ENCODE measurements at regions not wholly inside any gene's neighbourhood (a gene's known extent, or its start where the extent isn't known, plus 50 kb on each side); places are given as distances from the start of the nearest gene placed in this dataset.

DNA sequence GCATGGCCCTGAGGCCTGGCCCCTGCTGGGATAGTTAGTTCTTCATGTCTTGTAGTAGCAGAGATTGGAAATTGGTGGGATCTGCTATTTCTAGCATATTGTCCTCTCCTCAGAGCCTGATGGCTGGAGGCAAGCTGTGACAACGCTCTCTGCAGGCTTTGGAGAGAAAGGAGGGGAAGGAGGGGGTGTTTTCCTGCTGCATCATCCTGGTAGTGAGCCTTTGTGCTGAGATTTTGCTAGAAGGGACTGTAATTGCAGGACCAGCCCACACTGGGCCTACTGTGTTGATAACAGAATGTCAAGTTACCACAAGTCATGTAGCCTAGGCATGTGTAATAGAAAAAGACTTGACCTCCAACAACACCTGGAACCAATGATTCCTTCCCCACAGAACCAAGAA is 351.0 kb downstream of the SIPA1L2 start:
- no peaks in the 10 kb centered on the region for H3K9me1 ChIP-seq (ENCODE audit: insufficient read depth, low read length)
- H2AFZ ChIP-seq (replicated peaks; ENCODE audit: low read length, poor library complexity) = peak overlapping the region; percentile 9
- H3K27me3 ChIP-seq (ENCODE audit: control insufficient read depth, insufficient read depth, low read length) = peaks cover 7% of the 10 kb centered on the region; the same call in 1 of the 2 replicates
- no CpG with 5 or more reads among the region's 1 CpG for WGBS, 2 experiments (ENCODE audit: extremely low coverage in 2 of 2, insufficient read length in 1 of 2)
- dilution Hi-C loops (cut with HindIII; ENCODE audit: low sequenced_read_pairs, unreplicated experiment) (no loop called here), in situ Hi-C loops (cut with MboI; ENCODE audit: low sequenced_read_pairs) (no loop called here), intact Hi-C loops (cut with micrococcal nuclease) (no loop called here)
- no peaks in the 10 kb centered on the region for H3K9me3 ChIP-seq (ENCODE audit: control insufficient read depth, insufficient read depth, low read length)
- no peaks in the 10 kb centered on the region for H3K4me1 ChIP-seq (ENCODE audit: control insufficient read depth, insufficient read depth, low read length)
- CTCF ChIA-PET = no interaction called here
- no peak overlapping the region for H3K9ac ChIP-seq (ENCODE audit: low read depth, low read length)
- POLR2A ChIA-PET (ENCODE audit: unreplicated experiment) = no interaction called here
- H3K56ac ChIP-seq (ENCODE audit: extremely low read depth, insufficient read depth, low read length) = no peak overlapping the region
- no peak overlapping the region for H4K8ac ChIP-seq (ENCODE audit: low read depth in 2 of 2, low read length in 2 of 2)
- H4K5ac ChIP-seq (ENCODE audit: low read depth, low read length) = no peak overlapping the region
- no peaks in the 10 kb centered on the region for H3K79me1 ChIP-seq (ENCODE audit: low read depth in 1 of 2, low read length in 2 of 2)
- no peak overlapping the region for H3K4ac ChIP-seq (ENCODE audit: low read depth, low read length)
- H3K4me3 ChIP-seq (ENCODE audit: insufficient read depth, low read depth, low read length) = no peak overlapping the region
- H2BK15ac ChIP-seq (ENCODE audit: low read depth, low read length) = no peak overlapping the region
- no TSS peak for BruUV-seq (replicated peaks)
- no peak overlapping the region for H2BK5ac ChIP-seq (ENCODE audit: low read depth, low read length, poor library complexity, severe bottlenecking)
- DNase-seq (no peak), ATAC-seq (ENCODE audit: low read depth) (no peak)
- H3K4me2 ChIP-seq (ENCODE audit: low read depth, low read length) = no peak overlapping the region
- H3K18ac ChIP-seq (ENCODE audit: low read depth, low read length) = no peak overlapping the region
- H3K23ac ChIP-seq (ENCODE audit: low read depth, low read length) = no peak overlapping the region
- no peak overlapping the region for H2AK9ac ChIP-seq (replicated peaks; ENCODE audit: low read depth, low read length, poor library complexity)
- H3K27ac ChIP-seq (ENCODE audit: insufficient read depth, low read length) = no peak overlapping the region
- no peak overlapping the region for H2BK120ac ChIP-seq (ENCODE audit: low read depth, low read length)
- no peaks in the 10 kb centered on the region for H3K36me3 ChIP-seq (ENCODE audit: control insufficient read depth, insufficient read depth, low read length)
- no peak overlapping the region for H2AK5ac ChIP-seq (ENCODE audit: low read depth, low read length)
- H3K14ac ChIP-seq (replicated peaks; ENCODE audit: low read depth, low read length) = no peak overlapping the region
- H4K20me1 ChIP-seq (ENCODE audit: insufficient read depth, low read length) = no peaks in the 10 kb centered on the region
- no peak overlapping the region for H2BK20ac ChIP-seq (ENCODE audit: low read depth, low read length)
- no peak overlapping the region for H4K91ac ChIP-seq (ENCODE audit: insufficient read depth, low read depth, low read length)
- TF ChIP-seq SMC3 (IDR thresholded peaks at IDR 0.05; ENCODE audit: low read depth, low read length) (no peak), NFE2L2 (IDR thresholded peaks at IDR 0.05; ENCODE audit: low read depth, low read length) (no peak), RAD21 (IDR thresholded peaks at IDR 0.05; ENCODE audit: low read length) (no peak), MXI1 (IDR thresholded peaks at IDR 0.05; ENCODE audit: borderline replicate concordance, low read depth, low read length) (no peak), CEBPB (IDR thresholded peaks at IDR 0.05; ENCODE audit: low read depth, low read length) (no peak), POLR2A (IDR thresholded peaks at IDR 0.05; ENCODE audit: low read depth, low read length) (no peak), RCOR1 (IDR thresholded peaks at IDR 0.05; ENCODE audit: insufficient replicate concordance, low read length) (no peak), MAFK (IDR thresholded peaks at IDR 0.05; ENCODE audit: low read depth, low read length) (no peak), FOS (IDR thresholded peaks at IDR 0.05; ENCODE audit: low read depth, low read length) (no peak), MAZ (IDR thresholded peaks at IDR 0.05; ENCODE audit: borderline replicate concordance, low read depth, low read length) (no peak), BHLHE40 (IDR thresholded peaks at IDR 0.05; ENCODE audit: low read depth, low read length) (no peak), RFX5 (IDR thresholded peaks at IDR 0.05; ENCODE audit: low read depth, low read length) (no peak), CHD1 (IDR thresholded peaks at IDR 0.05; ENCODE audit: low read depth, low read length) (no peak)
- TF ChIP-seq, protein P1, sequence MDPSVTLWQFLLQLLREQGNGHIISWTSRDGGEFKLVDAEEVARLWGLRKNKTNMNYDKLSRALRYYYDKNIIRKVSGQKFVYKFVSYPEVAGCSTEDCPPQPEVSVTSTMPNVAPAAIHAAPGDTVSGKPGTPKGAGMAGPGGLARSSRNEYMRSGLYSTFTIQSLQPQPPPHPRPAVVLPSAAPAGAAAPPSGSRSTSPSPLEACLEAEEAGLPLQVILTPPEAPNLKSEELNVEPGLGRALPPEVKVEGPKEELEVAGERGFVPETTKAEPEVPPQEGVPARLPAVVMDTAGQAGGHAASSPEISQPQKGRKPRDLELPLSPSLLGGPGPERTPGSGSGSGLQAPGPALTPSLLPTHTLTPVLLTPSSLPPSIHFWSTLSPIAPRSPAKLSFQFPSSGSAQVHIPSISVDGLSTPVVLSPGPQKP (IDR thresholded peaks at IDR 0.05; ENCODE audit: borderline replicate concordance, low read depth, low read length) = no peak
- TF ChIP-seq, protein P2, sequence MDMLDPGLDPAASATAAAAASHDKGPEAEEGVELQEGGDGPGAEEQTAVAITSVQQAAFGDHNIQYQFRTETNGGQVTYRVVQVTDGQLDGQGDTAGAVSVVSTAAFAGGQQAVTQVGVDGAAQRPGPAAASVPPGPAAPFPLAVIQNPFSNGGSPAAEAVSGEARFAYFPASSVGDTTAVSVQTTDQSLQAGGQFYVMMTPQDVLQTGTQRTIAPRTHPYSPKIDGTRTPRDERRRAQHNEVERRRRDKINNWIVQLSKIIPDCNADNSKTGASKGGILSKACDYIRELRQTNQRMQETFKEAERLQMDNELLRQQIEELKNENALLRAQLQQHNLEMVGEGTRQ (IDR thresholded peaks at IDR 0.05; ENCODE audit: low read depth, low read length) = no peak
- TF ChIP-seq, protein P3, sequence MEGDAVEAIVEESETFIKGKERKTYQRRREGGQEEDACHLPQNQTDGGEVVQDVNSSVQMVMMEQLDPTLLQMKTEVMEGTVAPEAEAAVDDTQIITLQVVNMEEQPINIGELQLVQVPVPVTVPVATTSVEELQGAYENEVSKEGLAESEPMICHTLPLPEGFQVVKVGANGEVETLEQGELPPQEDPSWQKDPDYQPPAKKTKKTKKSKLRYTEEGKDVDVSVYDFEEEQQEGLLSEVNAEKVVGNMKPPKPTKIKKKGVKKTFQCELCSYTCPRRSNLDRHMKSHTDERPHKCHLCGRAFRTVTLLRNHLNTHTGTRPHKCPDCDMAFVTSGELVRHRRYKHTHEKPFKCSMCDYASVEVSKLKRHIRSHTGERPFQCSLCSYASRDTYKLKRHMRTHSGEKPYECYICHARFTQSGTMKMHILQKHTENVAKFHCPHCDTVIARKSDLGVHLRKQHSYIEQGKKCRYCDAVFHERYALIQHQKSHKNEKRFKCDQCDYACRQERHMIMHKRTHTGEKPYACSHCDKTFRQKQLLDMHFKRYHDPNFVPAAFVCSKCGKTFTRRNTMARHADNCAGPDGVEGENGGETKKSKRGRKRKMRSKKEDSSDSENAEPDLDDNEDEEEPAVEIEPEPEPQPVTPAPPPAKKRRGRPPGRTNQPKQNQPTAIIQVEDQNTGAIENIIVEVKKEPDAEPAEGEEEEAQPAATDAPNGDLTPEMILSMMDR (conservative IDR thresholded peaks at IDR 0.05; ENCODE audit: low read depth, low read length) = no peak

Data from IMR-90 (cell line).